Stomach smooth muscle (tissue), 2 donors: ENCODE measurements at regions not wholly inside any gene's neighbourhood (a gene's known extent, or its start where the extent isn't known, plus 50 kb on each side); places are given as distances from the start of the nearest gene placed in this dataset.

Experiments
- H3K27ac ChIP-seq: one replicate; pipeline ENCODE4 v1.7.0; 2013; ENCODE audit warnings: mild to moderate bottlenecking, low read length, inconsistent platforms
- H3K27me3 ChIP-seq, 2 donors: one replicate each; pipeline ENCODE4 v1.7.0; 2013; ENCODE audit warnings: low read length in 2 of 2; ENCODE audit not compliant: insufficient read depth in 2 of 2, control insufficient read depth in 1 of 2
- H3K36me3 ChIP-seq, 2 donors: one replicate each; pipeline ENCODE4 v1.7.0; 2013; ENCODE audit warnings: low read length in 2 of 2; ENCODE audit not compliant: control insufficient read depth in 2 of 2, insufficient read depth in 2 of 2
- H3K4me1 ChIP-seq: one replicate; pipeline ENCODE4 v1.7.0; 2013; ENCODE audit warnings: low read length; ENCODE audit not compliant: control insufficient read depth, insufficient read depth
- H3K4me3 ChIP-seq, 2 donors: one replicate each; pipeline ENCODE4 v1.7.0; 2013; ENCODE audit warnings: low read length in 2 of 2
- H3K9ac ChIP-seq, 2 donors: one replicate each; pipeline ENCODE4 v1.7.0; 2013; ENCODE audit warnings: low read length in 2 of 2, mild to moderate bottlenecking in 1 of 2
- H3K9me3 ChIP-seq, 2 donors: one replicate each; pipeline ENCODE4 v1.7.0; 2013; ENCODE audit warnings: low read length in 2 of 2; ENCODE audit not compliant: control insufficient read depth in 2 of 2
- donor health status: healthy.
- donor health status: Pancreatic carcinoma.

GRCh38 chr4:24330573-24330972 lies 253.8 kb downstream of the DHX15 start:
- no peak overlapping the region for H3K9ac ChIP-seq
- H3K4me3 ChIP-seq = no peak overlapping the region
- H3K36me3 ChIP-seq = no peaks in the 10 kb centered on the region
- H3K9me3 ChIP-seq = no peaks in the 10 kb centered on the region
- no peaks in the 10 kb centered on the region for H3K4me1 ChIP-seq
- no peak overlapping the region for H3K27ac ChIP-seq
- H3K27me3 ChIP-seq = no peaks in the 10 kb centered on the region

- H3K36me3 ChIP-seq = no peaks in the 10 kb centered on the region
- no peaks in the 10 kb centered on the region for H3K9me3 ChIP-seq
- H3K4me1 ChIP-seq = no peaks in the 10 kb centered on the region
- H3K27me3 ChIP-seq = no peaks in the 10 kb centered on the region
- no peak overlapping the region for H3K27ac ChIP-seq
- no peak overlapping the region for H3K4me3 ChIP-seq
- H3K9ac ChIP-seq = no peak overlapping the region
These were observed 254.2 kb downstream of the DHX15 start for GRCh38 chr4:24330172-24330571.

GRCh38 chr4:24328711-24329110 lies 255.6 kb downstream of the DHX15 start:
- no peaks in the 10 kb centered on the region for H3K4me1 ChIP-seq
- H3K27ac ChIP-seq = no peak overlapping the region
- no peak overlapping the region for H3K9ac ChIP-seq
- H3K36me3 ChIP-seq = no peaks in the 10 kb centered on the region
- H3K27me3 ChIP-seq = no peaks in the 10 kb centered on the region
- no peak overlapping the region for H3K4me3 ChIP-seq
- H3K9me3 ChIP-seq = no peaks in the 10 kb centered on the region

- H3K9me3 ChIP-seq = no peaks in the 10 kb centered on the region
- H3K4me1 ChIP-seq = no peaks in the 10 kb centered on the region
- no peaks in the 10 kb centered on the region for H3K36me3 ChIP-seq
- H3K27me3 ChIP-seq = no peaks in the 10 kb centered on the region
- H3K4me3 ChIP-seq = no peak overlapping the region
- H3K9ac ChIP-seq = no peak overlapping the region
- no peak overlapping the region for H3K27ac ChIP-seq
These were observed 256.0 kb downstream of the DHX15 start for GRCh38 chr4:24328310-24328709.

GRCh38 chr4:24322995-24323394 lies 261.4 kb downstream of the DHX15 start:
- Histone ChIP-seq H3K36me3 (no peaks in the 10 kb centered on the region), H3K27ac (no peak overlapping the region), H3K4me3 (no peak overlapping the region), H3K27me3 (no peaks in the 10 kb centered on the region), H3K9me3 (no peaks in the 10 kb centered on the region), H3K9ac (no peak overlapping the region), H3K4me1 (no peaks in the 10 kb centered on the region)

GRCh38 chr4:24322511-24322910 lies 261.8 kb downstream of the DHX15 start:
- Histone ChIP-seq H3K9ac (no peak overlapping the region), H3K27ac (no peak overlapping the region), H3K4me1 (no peaks in the 10 kb centered on the region), H3K27me3 (no peaks in the 10 kb centered on the region), H3K36me3 (no peaks in the 10 kb centered on the region), H3K4me3 (no peak overlapping the region), H3K9me3 (no peaks in the 10 kb centered on the region)

- Histone ChIP-seq H3K4me3 (peak overlapping the region in 1 of 2 donors; percentile 21), H3K27me3 (no peaks in the 10 kb centered on the region), H3K9me3 (no peaks in the 10 kb centered on the region), H3K36me3 (no peaks in the 10 kb centered on the region), H3K27ac (no peak overlapping the region), H3K9ac (no peak overlapping the region), H3K4me1 (no peaks in the 10 kb centered on the region)
These were observed 262.7 kb downstream of the DHX15 start for GRCh38 chr4:24321616-24322015.

GRCh38 chr4:24321131-24321530 lies 263.2 kb downstream of the DHX15 start:
- Histone ChIP-seq H3K9ac (no peak overlapping the region), H3K27ac (no peak overlapping the region), H3K4me1 (no peaks in the 10 kb centered on the region), H3K9me3 (no peaks in the 10 kb centered on the region), H3K36me3 (no peaks in the 10 kb centered on the region), H3K4me3 (peak overlapping the region in 1 of 2 donors; percentile 21), H3K27me3 (no peaks in the 10 kb centered on the region)

- Histone ChIP-seq H3K27ac (no peak overlapping the region), H3K9me3 (no peaks in the 10 kb centered on the region), H3K9ac (no peak overlapping the region), H3K4me1 (no peaks in the 10 kb centered on the region), H3K4me3 (no peak overlapping the region), H3K27me3 (no peaks in the 10 kb centered on the region), H3K36me3 (no peaks in the 10 kb centered on the region)
These were observed 265.0 kb downstream of the DHX15 start for GRCh38 chr4:24319387-24319786.

- no peaks in the 10 kb centered on the region for H3K36me3 ChIP-seq
- H3K9ac ChIP-seq = no peak overlapping the region
- no peaks in the 10 kb centered on the region for H3K9me3 ChIP-seq
- H3K27me3 ChIP-seq = no peaks in the 10 kb centered on the region
- no peak overlapping the region for H3K4me3 ChIP-seq
- H3K27ac ChIP-seq = no peak overlapping the region
- no peaks in the 10 kb centered on the region for H3K4me1 ChIP-seq
These were observed 269.3 kb downstream of the DHX15 start for GRCh38 chr4:24315056-24315455.

- H3K36me3 ChIP-seq = no peaks in the 10 kb centered on the region
- H3K27ac ChIP-seq = no peak overlapping the region
- no peaks in the 10 kb centered on the region for H3K27me3 ChIP-seq
- no peaks in the 10 kb centered on the region for H3K4me1 ChIP-seq
- H3K9me3 ChIP-seq = no peaks in the 10 kb centered on the region
- no peak overlapping the region for H3K9ac ChIP-seq
- H3K4me3 ChIP-seq = no peak overlapping the region
These were observed 272.0 kb downstream of the DHX15 start for GRCh38 chr4:24312261-24312913.
